ENCODE measurements at regions not wholly inside any gene's neighbourhood (a gene's known extent, or its start where the extent isn't known, plus 50 kb on each side); places are given as distances from the start of the nearest gene placed in this dataset.

DNA sequence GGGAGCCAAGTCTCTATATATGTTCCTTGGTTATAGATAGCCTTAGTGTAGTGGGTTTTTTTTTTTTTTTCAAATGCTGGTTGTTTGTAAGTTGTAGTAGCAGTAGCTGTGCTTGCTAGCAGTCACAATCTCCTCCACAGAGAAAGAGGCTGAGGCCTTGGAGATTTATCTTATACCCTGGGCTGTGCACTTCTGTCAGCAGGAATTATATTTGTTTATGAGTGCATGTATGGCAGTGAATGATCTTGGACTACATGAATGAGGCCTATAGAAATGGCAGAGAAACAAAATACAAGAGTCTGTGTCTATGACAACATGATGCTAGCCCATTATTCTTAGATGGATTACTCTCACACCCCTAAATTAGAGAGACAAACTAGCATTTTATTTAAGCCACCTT, 1674.2 kb upstream of the ADGRL3 start:
- TF ChIP-seq, protein P1, sequence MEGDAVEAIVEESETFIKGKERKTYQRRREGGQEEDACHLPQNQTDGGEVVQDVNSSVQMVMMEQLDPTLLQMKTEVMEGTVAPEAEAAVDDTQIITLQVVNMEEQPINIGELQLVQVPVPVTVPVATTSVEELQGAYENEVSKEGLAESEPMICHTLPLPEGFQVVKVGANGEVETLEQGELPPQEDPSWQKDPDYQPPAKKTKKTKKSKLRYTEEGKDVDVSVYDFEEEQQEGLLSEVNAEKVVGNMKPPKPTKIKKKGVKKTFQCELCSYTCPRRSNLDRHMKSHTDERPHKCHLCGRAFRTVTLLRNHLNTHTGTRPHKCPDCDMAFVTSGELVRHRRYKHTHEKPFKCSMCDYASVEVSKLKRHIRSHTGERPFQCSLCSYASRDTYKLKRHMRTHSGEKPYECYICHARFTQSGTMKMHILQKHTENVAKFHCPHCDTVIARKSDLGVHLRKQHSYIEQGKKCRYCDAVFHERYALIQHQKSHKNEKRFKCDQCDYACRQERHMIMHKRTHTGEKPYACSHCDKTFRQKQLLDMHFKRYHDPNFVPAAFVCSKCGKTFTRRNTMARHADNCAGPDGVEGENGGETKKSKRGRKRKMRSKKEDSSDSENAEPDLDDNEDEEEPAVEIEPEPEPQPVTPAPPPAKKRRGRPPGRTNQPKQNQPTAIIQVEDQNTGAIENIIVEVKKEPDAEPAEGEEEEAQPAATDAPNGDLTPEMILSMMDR (CRISPR knock-in tag; IDR thresholded peaks at IDR 0.05), result no peak
- no peak for TF ChIP-seq POLR2A (IDR thresholded peaks at IDR 0.05; ENCODE audit: insufficient read depth in 1 of 2, low read depth in 2 of 2, low read length in 2 of 2)
